H1 (cell line): ENCODE measurements at regions not wholly inside any gene's neighbourhood (a gene's known extent, or its start where the extent isn't known, plus 50 kb on each side); places are given as distances from the start of the nearest gene placed in this dataset.

Source experiments
- CTCF ChIA-PET: fragments of 300-600 bp; sonication (Branson Sonifier 250); formaldehyde crosslinking; loops from one replicate; lab custom pipeline; 2021; ENCODE audit not compliant: partially characterized antibody; lab: Charles Lee
- POLR2A ChIA-PET: fragments of 300-600 bp; sonication (Branson Sonifier 250); formaldehyde crosslinking; loops from one replicate; lab custom pipeline; 2021; ENCODE audit warnings: inconsistent platforms; ENCODE audit not compliant: partially characterized antibody; lab: Charles Lee
- DNase-seq, 2 experiments: peaks; one replicate each; pipeline versions ENCODE4 v3.0.0 to v3.0.0-alpha.2; 2010 to 2022; ENCODE audit warnings: low spot score in 2 of 2, low read depth in 1 of 2, mixed read lengths in 1 of 2
- FAIRE-seq: peaks from 2 replicates; lab custom pipeline; 2011; peaks lifted over from hg19 to GRCh38; lab: Jason Lieb, UNC
- H2AFZ ChIP-seq: 2 replicates; pipeline ENCODE4 v1.8.1; 2012; ENCODE audit warnings: low read length, inconsistent platforms
- H2AK5ac ChIP-seq: 2 replicates; pipeline ENCODE4 v1.6.1; 2013; ENCODE audit warnings: low read depth, low read length
- H2BK120ac ChIP-seq: replicated peaks from 2 replicates; pipeline ENCODE3; 2013; ENCODE audit warnings: low read depth, low read length, inconsistent platforms
- H2BK12ac ChIP-seq: 2 replicates; pipeline ENCODE4 v1.6.1; 2013; ENCODE audit warnings: low read depth, low read length
- H2BK15ac ChIP-seq: 2 replicates; pipeline ENCODE4 v1.6.1; 2013; ENCODE audit warnings: low read length
- H2BK20ac ChIP-seq: 2 replicates; pipeline ENCODE4 v1.6.1; 2013; ENCODE audit warnings: low read length
- H2BK5ac ChIP-seq: 2 replicates; pipeline ENCODE4 v1.6.1; 2013; ENCODE audit warnings: low read depth, low read length
- H3K14ac ChIP-seq: 2 replicates; pipeline ENCODE4 v1.6.1; 2013; ENCODE audit warnings: inconsistent platforms; ENCODE audit not compliant: insufficient read length
- H3K18ac ChIP-seq: 2 replicates; pipeline ENCODE4 v1.6.1; 2013; ENCODE audit warnings: low read length; ENCODE audit errors: extremely low read depth
- H3K23ac ChIP-seq: 2 replicates; pipeline ENCODE4 v1.6.1; 2013; ENCODE audit warnings: inconsistent platforms; ENCODE audit not compliant: insufficient read length
- H3K23me2 ChIP-seq: 2 replicates; pipeline ENCODE4 v1.6.1; 2013; ENCODE audit warnings: low read depth, low read length
- H3K27ac ChIP-seq: 2 replicates; pipeline ENCODE4 v1.6.1; 2011; ENCODE audit warnings: low read depth, low read length, inconsistent platforms
- H3K27me3 ChIP-seq, 4 experiments: replicated peaks in 1 of 4; 1 replicate in 1 of 4; 2 replicates in 3 of 4; pipeline versions ENCODE4 v1.6.1 to v1.8.1; 2011 to 2013; ENCODE audit warnings: low read length in 3 of 4, mild to moderate bottlenecking in 3 of 4, inconsistent platforms in 2 of 4, mixed read lengths in 2 of 4, moderate library complexity in 1 of 4; ENCODE audit not compliant: control insufficient read depth in 3 of 4, insufficient read depth in 3 of 4; ENCODE audit errors: extremely low read depth in 1 of 4
- H3K36me3 ChIP-seq, 4 experiments: 2 replicates each; pipeline versions ENCODE4 v1.6.1 to v1.8.1; 2011 to 2013; ENCODE audit warnings: mild to moderate bottlenecking in 4 of 4, low read length in 3 of 4, moderate library complexity in 2 of 4, control low read depth in 1 of 4, inconsistent platforms in 1 of 4; ENCODE audit not compliant: insufficient read depth in 4 of 4, control insufficient read depth in 2 of 4
- H3K4ac ChIP-seq: replicated peaks from 2 replicates; pipeline ENCODE3; 2013; ENCODE audit warnings: low read length, low read depth, mixed read lengths, inconsistent platforms; ENCODE audit not compliant: insufficient read length
- H3K4me1 ChIP-seq, 4 experiments: replicated peaks in 1 of 4; 1 replicate in 1 of 4; 2 replicates in 3 of 4; pipeline versions ENCODE4 v1.6.1 to v1.8.1; 2011 to 2013; ENCODE audit warnings: low read length in 3 of 4, inconsistent platforms in 2 of 4, mixed read lengths in 1 of 4; ENCODE audit not compliant: insufficient read depth in 4 of 4, control insufficient read depth in 3 of 4
- H3K4me2 ChIP-seq, 2 experiments: 2 replicates each; pipeline versions ENCODE4 v1.6.1 to v1.8.1; 2011 to 2013; ENCODE audit warnings: low read depth in 2 of 2, low read length in 2 of 2, control low read depth in 1 of 2, inconsistent platforms in 1 of 2, mild to moderate bottlenecking in 1 of 2; ENCODE audit not compliant: insufficient read depth in 1 of 2
- H3K4me3 ChIP-seq, 4 experiments: fragments of 200-600, 300-600 bp in 1 of 4; sonication (generic), shearing (Covaris generic), sonication (Bioruptor Twin) in 1 of 4; 2 replicates each; pipeline versions ENCODE4 v1.5.1 to v1.8.1; 2011 to 2016; ENCODE audit warnings: low read length in 4 of 4, low read depth in 3 of 4, control low read depth in 2 of 4, inconsistent platforms in 2 of 4, mild to moderate bottlenecking in 2 of 4, mixed read lengths in 1 of 4, moderate library complexity in 1 of 4; ENCODE audit not compliant: insufficient read depth in 2 of 4; ENCODE audit errors: extremely low read depth in 1 of 4
- H3K56ac ChIP-seq: replicated peaks from 2 replicates; pipeline ENCODE3; 2013; ENCODE audit warnings: low read depth, mild to moderate bottlenecking, mixed read lengths, low read length, inconsistent platforms; ENCODE audit not compliant: insufficient read length
- H3K79me1 ChIP-seq: 2 replicates; pipeline ENCODE4 v1.6.1; 2013; ENCODE audit warnings: low read depth, low read length, control low read depth
- H3K79me2 ChIP-seq, 2 experiments: 2 replicates each; pipeline versions ENCODE4 v1.6.1 to v1.8.1; 2012 to 2013; ENCODE audit warnings: low read length in 2 of 2, mild to moderate bottlenecking in 2 of 2, inconsistent platforms in 1 of 2; ENCODE audit not compliant: insufficient read depth in 2 of 2, control insufficient read depth in 1 of 2
- H3K9ac ChIP-seq, 4 experiments: replicated peaks in 1 of 4; 1 replicate in 1 of 4; 2 replicates in 3 of 4; pipeline versions ENCODE4 v1.6.1 to v1.8.1; 2011 to 2013; ENCODE audit warnings: low read depth in 3 of 4, low read length in 3 of 4, control low read depth in 2 of 4, mild to moderate bottlenecking in 2 of 4, moderate library complexity in 2 of 4, inconsistent platforms in 1 of 4; ENCODE audit errors: extremely low read depth in 1 of 4
- H3K9me3 ChIP-seq, 2 experiments: 2 replicates each; pipeline versions ENCODE4 v1.6.1 to v1.8.1; 2012 to 2013; ENCODE audit warnings: mild to moderate bottlenecking in 2 of 2, moderate library complexity in 2 of 2, control low read depth in 1 of 2, inconsistent platforms in 1 of 2, low read depth in 1 of 2, low read length in 1 of 2, mixed read lengths in 1 of 2; ENCODE audit not compliant: insufficient read depth in 2 of 2
- H4K20me1 ChIP-seq, 2 experiments: replicated peaks in 1 of 2; 2 replicates each; pipeline versions ENCODE3 to v1.8.1; 2011 to 2013; ENCODE audit warnings: inconsistent platforms in 2 of 2, low read length in 2 of 2, mild to moderate bottlenecking in 1 of 2; ENCODE audit not compliant: insufficient read depth in 2 of 2, control insufficient read depth in 1 of 2
- H4K5ac ChIP-seq: 2 replicates; pipeline ENCODE4 v1.6.1; 2013; ENCODE audit warnings: low read length, low read depth, mixed read lengths, inconsistent platforms; ENCODE audit not compliant: insufficient read length
- H4K8ac ChIP-seq: 2 replicates; pipeline ENCODE4 v1.8.0; 2013; ENCODE audit warnings: mild to moderate bottlenecking, moderate library complexity, low read length, inconsistent platforms; ENCODE audit not compliant: insufficient read depth; ENCODE audit errors: extremely low read depth
- H4K91ac ChIP-seq: replicated peaks from 2 replicates; pipeline ENCODE3; 2013; ENCODE audit warnings: low read length, mixed read lengths, inconsistent platforms; ENCODE audit not compliant: insufficient read length
- EGR1 ChIP-seq: IDR thresholded peaks from 2 replicates; pipeline ENCODE4 v1.6.1; 2011; ENCODE audit warnings: low read depth, low read length, borderline replicate concordance
- PHF8 ChIP-seq: fragments of 200-600 bp; sonication (generic); conservative IDR thresholded peaks from 2 replicates; pipeline ENCODE4 v1.7.1; 2012; ENCODE audit warnings: low read depth, mild to moderate bottlenecking, inconsistent platforms, low read length, moderate library complexity
- USF2 ChIP-seq: IDR thresholded peaks from 2 replicates; pipeline ENCODE4 v1.6.1; 2011; ENCODE audit warnings: low read length, improper control_type of control experiment
- WGBS, 2 experiments: shearing (Covaris generic) in 1 of 2; methylation state at CpG; one replicate each; pipeline versions ENCODE4 v1.1.6 to v1.1.7; 2013 to 2015; ENCODE audit warnings: low lambda C conversion rate in 2 of 2, mixed read lengths in 2 of 2, inconsistent platforms in 1 of 2, low coverage in 1 of 2, missing lambda C conversion rate in 1 of 2; ENCODE audit not compliant: insufficient replicate concordance in 2 of 2, insufficient coverage in 1 of 2, insufficient read length in 1 of 2; ENCODE audit errors: extremely low coverage in 1 of 2, missing lambda C conversion rate in 1 of 2; 5-methylcytosine and 5-hydroxymethylcytosine counted together

- Histone ChIP-seq H2BK15ac (no peak overlapping the region), H3K9ac (no peak overlapping the region), H3K27ac (no peak overlapping the region), H2AFZ (no peak overlapping the region), H3K27me3 (no peaks in the 10 kb centered on the region), H2AK5ac (no peak overlapping the region), H3K4ac (no peak overlapping the region), H2BK20ac (no peak overlapping the region), H3K14ac (no peak overlapping the region), H2BK120ac (no peak overlapping the region), H4K5ac (no peak overlapping the region), H3K79me1 (no peaks in the 10 kb centered on the region), H3K36me3 (no peaks in the 10 kb centered on the region), H3K4me1 (no peaks in the 10 kb centered on the region; a peak in 1 of 7 replicates), H3K4me2 (no peak overlapping the region), H3K18ac (no peak overlapping the region), H3K4me3 (no peak overlapping the region), H3K23ac (no peak overlapping the region), H4K20me1 (no peaks in the 10 kb centered on the region), H3K79me2 (no peaks in the 10 kb centered on the region), H3K9me3 (no peaks in the 10 kb centered on the region), H3K23me2 (no peaks in the 10 kb centered on the region), H4K91ac (no peak overlapping the region), H2BK12ac (no peak overlapping the region), H2BK5ac (no peak overlapping the region), H3K56ac (no peak overlapping the region), H4K8ac (no peak overlapping the region)
- POLR2A ChIA-PET: no interaction called here
- no peak for DNase-seq
- WGBS, 2 experiments: 93% methylated on average over 4 of the region's 4 CpGs; no CpG with 5 or more reads in 1 of the 2 experiments
- CTCF ChIA-PET: no interaction called here
- no peak for FAIRE-seq
- TF ChIP-seq USF2 (no peak), EGR1 (no peak), PHF8 (no peak)
Observed at GRCh38 chr9:95803197-95803596, 72.3 kb upstream of the ERCC6L2 start.
